ENCODE measurements at regions not wholly inside any gene's neighbourhood (a gene's known extent, or its start where the extent isn't known, plus 50 kb on each side); places are given as distances from the start of the nearest gene placed in this dataset.
A peak's percentile ranks its signal among the peaks of the same experiment; 100 is the strongest.
"Not testable (repeated sequence)": the region's sequence is repeated elsewhere in the genome, so short reads cannot be mapped to it uniquely, and the experiment has no call there.

DNA sequence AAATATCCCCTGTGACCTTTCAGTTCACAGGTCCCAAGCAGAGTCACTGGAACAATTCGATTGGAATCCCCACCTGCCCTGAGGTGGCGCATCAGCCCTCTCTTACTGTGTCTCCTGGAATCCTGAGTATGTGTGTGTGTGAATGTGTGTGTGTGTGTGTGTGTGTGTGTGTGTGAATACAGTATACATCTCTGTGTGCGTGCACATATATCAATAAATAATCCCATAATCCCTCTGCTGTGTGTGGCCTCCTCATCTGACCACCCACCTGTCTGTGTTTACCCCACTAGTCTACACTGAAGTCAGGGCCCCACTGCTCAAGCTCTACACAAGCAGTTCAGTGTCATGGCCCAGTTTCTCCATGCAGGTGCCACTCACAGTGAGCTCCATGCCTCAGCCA lies 187.4 kb downstream of the ERCC6L2 start:
- no peak for DNase-seq

DNA sequence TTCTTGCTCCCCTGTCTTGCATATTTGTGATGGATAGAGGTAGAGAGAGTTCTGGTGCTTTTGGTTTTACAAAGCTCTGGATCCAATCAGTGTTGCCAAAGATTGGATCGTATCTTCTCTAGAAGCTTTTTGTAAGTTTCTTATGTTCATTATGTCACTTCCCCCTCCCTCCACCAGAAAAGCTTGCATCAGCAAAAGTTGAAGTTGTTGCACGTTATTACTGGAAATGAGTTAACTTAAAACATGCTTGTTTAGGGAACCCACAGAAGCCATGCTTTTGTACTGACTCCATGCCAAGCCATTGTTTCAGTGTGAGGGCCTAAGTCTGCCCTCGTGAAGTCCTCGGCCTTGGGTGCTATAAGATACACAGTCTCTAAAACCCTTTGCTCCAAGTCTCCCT lies 186.5 kb downstream of the ERCC6L2 start:
- DNase-seq, result no peak

GRCh38 chr9:96061293-96061987 lies 185.9 kb downstream of the ERCC6L2 start:
- peak; percentile 9 for DNase-seq

- no peak for DNase-seq
These were observed 182.7 kb downstream of the ERCC6L2 start for GRCh38 chr9:96058218-96058617.

DNA sequence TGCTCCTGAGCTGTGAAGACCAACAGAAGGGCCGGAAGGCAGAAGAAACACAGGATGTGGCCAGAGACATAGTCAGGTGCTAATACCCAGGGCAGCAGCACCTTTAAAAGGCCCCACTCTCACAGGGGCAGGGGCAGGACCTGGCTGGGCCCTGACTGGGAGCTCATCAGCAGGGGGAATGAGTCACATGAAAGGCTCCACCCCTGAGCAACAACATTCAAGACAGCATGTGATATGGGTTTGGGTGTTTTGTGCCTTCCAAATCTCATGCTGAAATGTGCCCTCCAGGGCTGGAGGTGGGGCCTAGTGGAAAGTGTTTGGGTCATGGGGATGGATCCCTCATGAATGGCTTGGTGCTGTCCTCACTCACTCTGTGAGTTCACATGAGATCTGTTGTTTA lies 181.7 kb downstream of the ERCC6L2 start:
- no peak for DNase-seq

DNA sequence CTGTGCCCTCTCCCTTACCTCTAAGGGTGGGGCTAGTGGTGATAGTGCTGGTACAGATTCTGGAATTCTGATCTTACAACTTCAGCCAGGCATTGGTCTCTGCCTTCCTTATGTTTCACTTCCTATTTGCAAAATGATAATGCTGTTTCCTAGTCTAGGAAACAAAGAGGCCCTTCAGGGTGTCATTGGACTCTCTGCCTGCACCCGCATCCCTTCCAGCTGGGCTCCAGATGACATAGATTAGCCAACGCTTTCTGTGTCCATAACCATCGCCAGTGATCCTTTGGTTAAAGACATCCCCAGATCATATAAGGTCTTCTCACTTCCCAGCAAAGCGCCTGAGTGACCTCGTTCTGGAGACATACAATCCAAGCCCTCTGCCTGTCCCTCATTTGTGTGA lies 180.7 kb downstream of the ERCC6L2 start:
- no peak for DNase-seq

- not testable (repeated sequence) for DNase-seq
These were observed 178.8 kb downstream of the ERCC6L2 start for GRCh38 chr9:96054248-96054647.

GRCh38 chr9:96052686-96053085 lies 177.2 kb downstream of the ERCC6L2 start:
- no peak for DNase-seq

- DNase-seq, result no peak
These were observed 175.9 kb downstream of the ERCC6L2 start for GRCh38 chr9:96051423-96051822.

DNA sequence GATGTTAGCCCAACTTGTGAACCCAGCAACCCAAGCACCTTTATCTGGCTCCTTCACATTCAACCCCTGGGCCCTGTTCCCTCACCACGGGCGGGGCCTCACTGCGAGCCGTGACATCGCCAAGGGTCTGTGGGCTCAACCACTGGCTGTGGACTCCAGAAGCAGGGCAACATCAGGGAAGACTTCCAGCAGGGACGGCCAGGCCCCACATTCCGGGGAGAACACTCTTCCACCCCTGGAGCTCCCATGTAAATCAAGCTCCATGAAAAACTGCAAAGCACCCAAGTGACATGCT lies 175.3 kb downstream of the ERCC6L2 start:
- no peak for DNase-seq

GRCh38 chr9:96050048-96050860 lies 174.8 kb downstream of the ERCC6L2 start:
- no peak for DNase-seq

- peak; percentile 68 for DNase-seq
These were observed 173.7 kb downstream of the ERCC6L2 start for GRCh38 chr9:96048956-96049831.

GRCh38 chr9:96048104-96048955 lies 172.8 kb downstream of the ERCC6L2 start:
- no peak for DNase-seq

DNA sequence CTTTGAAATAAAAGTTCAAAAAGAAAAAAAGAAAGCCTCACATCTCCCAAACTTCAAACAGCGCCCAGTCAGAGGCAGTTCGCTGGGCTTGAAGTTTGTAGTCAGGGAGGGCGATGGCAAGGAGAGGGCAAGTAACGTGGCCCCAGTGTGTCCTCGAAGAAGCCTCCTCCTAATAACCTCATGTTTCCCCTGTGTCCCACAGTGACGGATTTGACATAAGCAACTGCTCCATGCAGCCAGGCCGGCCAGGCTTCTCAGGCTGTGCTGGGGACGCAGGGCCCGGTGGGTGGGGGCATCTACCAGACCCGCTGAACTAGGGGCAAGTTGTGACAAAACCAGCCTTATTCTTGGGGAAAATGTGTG lies 172.2 kb downstream of the ERCC6L2 start:
- DNase-seq, result no peak

DNA sequence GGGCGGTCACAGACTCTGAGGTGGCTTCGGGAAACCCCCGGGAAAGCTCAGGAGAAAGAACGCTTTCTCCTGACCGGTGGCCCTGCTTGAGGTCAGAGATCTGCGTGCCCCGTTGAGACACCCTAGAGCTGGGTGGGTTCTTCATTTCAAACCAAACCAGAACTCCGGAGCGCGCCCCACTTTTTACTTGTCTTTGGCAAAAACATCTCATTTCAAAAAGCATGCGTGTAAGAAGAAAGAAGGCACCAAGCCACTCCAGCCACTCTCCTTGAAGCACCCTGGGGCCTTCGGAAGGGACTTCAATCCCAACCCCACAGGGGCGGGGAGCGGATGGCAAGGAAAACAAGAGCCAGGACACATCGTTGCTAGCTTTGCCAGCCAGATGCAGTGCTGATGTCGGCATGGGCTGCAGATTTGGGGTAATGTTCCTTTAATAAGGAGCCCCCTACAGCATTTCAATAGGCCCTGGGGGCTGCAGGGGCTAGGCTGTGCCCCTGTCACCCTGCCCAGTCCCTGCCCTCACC lies 171.7 kb downstream of the ERCC6L2 start:
- DNase-seq, result no peak

DNA sequence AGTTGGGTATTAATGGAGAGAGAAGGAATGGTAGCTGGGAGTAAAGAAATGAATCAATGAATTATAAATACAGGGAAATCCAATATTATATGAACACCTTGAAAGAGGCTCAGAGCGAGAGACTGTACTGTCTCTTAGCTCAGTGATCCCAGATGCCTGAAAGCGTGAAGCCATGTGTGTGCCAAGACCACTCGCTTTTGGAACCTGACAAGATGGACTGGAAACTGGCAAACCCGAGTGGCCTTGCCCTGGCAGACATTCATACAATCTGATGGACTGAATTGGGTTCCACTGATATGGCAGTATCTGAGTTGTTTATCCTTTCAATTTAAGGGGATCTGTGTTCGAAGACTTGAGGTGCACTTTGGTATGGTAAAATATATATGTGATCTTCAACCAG lies 170.3 kb downstream of the ERCC6L2 start:
- DNase-seq, result no peak

- DNase-seq, result no peak
These were observed 168.9 kb downstream of the ERCC6L2 start for GRCh38 chr9:96044401-96044800.

GRCh38 chr9:96040591-96041461 lies 165.3 kb downstream of the ERCC6L2 start:
- no peak for DNase-seq

DNA sequence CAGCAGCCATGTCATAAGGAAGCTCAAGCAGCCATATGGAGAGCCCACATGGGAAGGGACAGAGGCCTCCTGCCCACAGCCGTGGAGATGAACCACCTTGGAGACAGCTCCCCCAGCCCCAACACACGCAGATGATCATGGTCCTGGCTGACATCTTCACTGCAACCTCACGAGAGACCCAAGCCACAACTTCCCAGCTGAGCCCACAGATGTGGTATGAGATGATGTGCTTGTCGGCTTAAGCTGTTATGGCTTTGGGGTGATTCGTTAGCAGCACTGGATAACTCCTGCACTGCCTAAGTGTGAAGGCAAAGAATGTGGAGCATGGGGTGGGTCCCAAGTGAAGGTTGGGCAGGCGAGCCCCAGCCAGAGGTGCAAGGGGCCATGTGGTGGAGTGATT lies 163.4 kb downstream of the ERCC6L2 start:
- DNase-seq, result no peak

DNA sequence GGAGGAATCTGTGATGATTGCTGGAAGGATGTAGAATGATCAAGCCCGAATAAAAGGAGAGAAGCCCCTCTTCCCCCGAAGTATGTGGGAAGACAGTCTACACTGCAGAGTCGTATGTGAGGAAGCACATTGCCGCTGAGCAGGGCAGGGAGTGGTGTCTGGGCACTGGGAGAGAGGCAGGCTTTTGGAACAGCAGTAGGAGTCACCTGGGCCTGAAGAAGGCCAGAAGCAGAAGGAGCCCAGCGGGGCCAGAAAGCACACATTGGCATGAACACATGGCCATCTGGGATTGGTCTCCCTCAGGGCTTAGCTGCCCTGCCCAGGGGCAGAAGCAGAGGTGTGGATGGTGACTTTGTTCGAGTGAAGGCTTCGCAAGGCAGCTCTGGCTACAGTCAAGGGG lies 162.8 kb downstream of the ERCC6L2 start:
- DNase-seq, result no peak

DNA sequence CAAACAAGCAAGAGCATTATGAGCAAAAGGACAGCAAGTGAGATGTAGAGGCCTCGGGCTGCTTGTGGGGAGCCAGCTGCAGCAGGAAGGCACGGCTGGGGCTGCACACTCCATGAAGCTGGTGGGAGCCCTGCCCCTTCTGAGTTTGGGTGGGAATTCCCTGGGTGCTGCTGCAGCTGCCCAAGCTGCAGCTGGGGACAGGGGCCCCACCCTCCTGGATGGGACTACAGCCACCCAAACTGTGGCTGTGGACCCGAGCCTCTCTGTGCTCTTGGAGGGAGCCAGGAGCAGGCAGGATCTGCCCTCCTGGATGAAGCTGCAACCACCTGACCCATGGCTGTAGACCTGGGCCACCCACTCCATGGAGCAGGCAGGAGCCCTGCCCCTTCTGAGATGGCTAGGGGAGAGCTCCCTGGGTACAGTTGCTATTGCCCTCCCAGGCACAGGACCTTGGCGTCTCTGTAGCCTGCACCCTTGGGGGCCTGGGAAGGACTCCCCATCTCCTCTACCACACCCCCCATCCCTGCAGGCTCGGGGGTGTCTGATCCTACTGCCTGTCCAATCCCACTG lies 159.1 kb downstream of the ERCC6L2 start:
- no peak for DNase-seq

Measured in occipital lobe (tissue), 1 donor.